GM19238 (cell line): ENCODE measurements at regions not wholly inside any gene's neighbourhood (a gene's known extent, or its start where the extent isn't known, plus 50 kb on each side); places are given as distances from the start of the nearest gene placed in this dataset.

Experiments used
- DNase-seq: peaks from one replicate; pipeline ENCODE4 v3.0.0; 2011; ENCODE audit warnings: low spot score; ENCODE audit not compliant: insufficient read length

GRCh38 chr1:82463951-82464350 lies 663.2 kb downstream of the ADGRL2 start:
- DNase-seq, result no peak

GRCh38 chr1:82462366-82462765 lies 661.6 kb downstream of the ADGRL2 start:
- no peak for DNase-seq

- no peak for DNase-seq
These were observed 654.6 kb downstream of the ADGRL2 start for GRCh38 chr1:82455342-82455741.

- DNase-seq, result no peak
These were observed 653.7 kb downstream of the ADGRL2 start for GRCh38 chr1:82454431-82454830.

GRCh38 chr1:82453511-82454185 lies 652.9 kb downstream of the ADGRL2 start:
- no peak for DNase-seq

- DNase-seq, result no peak
These were observed 651.4 kb downstream of the ADGRL2 start for GRCh38 chr1:82452096-82452495.

- no peak for DNase-seq
These were observed 650.5 kb downstream of the ADGRL2 start for GRCh38 chr1:82451191-82451590.

GRCh38 chr1:82449506-82450057 lies 648.8 kb downstream of the ADGRL2 start:
- no peak for DNase-seq

- DNase-seq, result no peak
These were observed 646.2 kb downstream of the ADGRL2 start for GRCh38 chr1:82446955-82447354.

- no peak for DNase-seq
These were observed 645.5 kb downstream of the ADGRL2 start for GRCh38 chr1:82446236-82446635.

- DNase-seq, result no peak
These were observed 645.1 kb downstream of the ADGRL2 start for GRCh38 chr1:82445827-82446226.

- DNase-seq, result no peak
These were observed 644.4 kb downstream of the ADGRL2 start for GRCh38 chr1:82445132-82445531.

- DNase-seq, result no peak
These were observed 640.7 kb downstream of the ADGRL2 start for GRCh38 chr1:82441402-82441801.

- no peak for DNase-seq
These were observed 622.6 kb downstream of the ADGRL2 start for GRCh38 chr1:82423174-82423815.

GRCh38 chr1:82421782-82422181 lies 621.0 kb downstream of the ADGRL2 start:
- DNase-seq, result no peak

- no peak for DNase-seq
These were observed 619.9 kb downstream of the ADGRL2 start for GRCh38 chr1:82420584-82420983.

- no peak for DNase-seq
These were observed 610.9 kb downstream of the ADGRL2 start for GRCh38 chr1:82411605-82412004.

- no peak for DNase-seq
These were observed 604.6 kb downstream of the ADGRL2 start for GRCh38 chr1:82405333-82405732.

- DNase-seq, result no peak
These were observed 600.4 kb downstream of the ADGRL2 start for GRCh38 chr1:82401116-82401515.

GRCh38 chr1:82400521-82400920 lies 599.8 kb downstream of the ADGRL2 start:
- DNase-seq, result no peak

- no peak for DNase-seq
These were observed 598.4 kb downstream of the ADGRL2 start for GRCh38 chr1:82399093-82399492.

GRCh38 chr1:82398357-82398756 lies 597.6 kb downstream of the ADGRL2 start:
- DNase-seq, result no peak

- no peak for DNase-seq
These were observed 594.7 kb downstream of the ADGRL2 start for GRCh38 chr1:82395440-82395839.
